HG03565 (cell line): ENCODE measurements at regions not wholly inside any gene's neighbourhood (a gene's known extent, or its start where the extent isn't known, plus 50 kb on each side); places are given as distances from the start of the nearest gene placed in this dataset.
"Not testable (repeated sequence)": the region's sequence is repeated elsewhere in the genome, so short reads cannot be mapped to it uniquely, and the experiment has no call there.

Experiments
- ATAC-seq: cut with Tn5 transposase; IDR thresholded peaks from one replicate; pipeline ENCODE4 v1.9.1; 2021; ENCODE audit warnings: mild to moderate bottlenecking, moderate library complexity; ENCODE audit not compliant: unreplicated experiment

- no peak for ATAC-seq
Measured at GRCh38 chr16:77060614-77061013, 130.4 kb upstream of the MON1B start.

GRCh38 chr16:77062878-77063675 is 127.9 kb upstream of the MON1B start:
- ATAC-seq: no peak

DNA sequence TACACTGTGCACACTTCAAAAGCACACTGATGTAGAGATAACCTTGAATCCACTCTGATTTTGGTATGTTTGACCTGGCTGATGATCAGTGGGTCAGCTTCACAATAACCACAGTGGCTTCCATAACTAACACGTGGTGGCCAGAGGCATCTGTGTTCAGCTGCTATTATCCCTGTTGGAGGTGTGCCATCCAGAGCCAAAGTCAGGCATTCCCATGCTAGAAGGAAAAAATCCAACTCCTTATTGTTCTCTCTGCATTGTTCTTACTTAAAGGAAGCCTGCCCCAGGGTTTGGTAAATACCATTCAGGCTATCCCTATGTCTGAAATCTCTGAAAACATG is 127.3 kb upstream of the MON1B start:
- no peak for ATAC-seq

- ATAC-seq: no peak
Measured at GRCh38 chr16:77064037-77064436, 127.0 kb upstream of the MON1B start.

DNA sequence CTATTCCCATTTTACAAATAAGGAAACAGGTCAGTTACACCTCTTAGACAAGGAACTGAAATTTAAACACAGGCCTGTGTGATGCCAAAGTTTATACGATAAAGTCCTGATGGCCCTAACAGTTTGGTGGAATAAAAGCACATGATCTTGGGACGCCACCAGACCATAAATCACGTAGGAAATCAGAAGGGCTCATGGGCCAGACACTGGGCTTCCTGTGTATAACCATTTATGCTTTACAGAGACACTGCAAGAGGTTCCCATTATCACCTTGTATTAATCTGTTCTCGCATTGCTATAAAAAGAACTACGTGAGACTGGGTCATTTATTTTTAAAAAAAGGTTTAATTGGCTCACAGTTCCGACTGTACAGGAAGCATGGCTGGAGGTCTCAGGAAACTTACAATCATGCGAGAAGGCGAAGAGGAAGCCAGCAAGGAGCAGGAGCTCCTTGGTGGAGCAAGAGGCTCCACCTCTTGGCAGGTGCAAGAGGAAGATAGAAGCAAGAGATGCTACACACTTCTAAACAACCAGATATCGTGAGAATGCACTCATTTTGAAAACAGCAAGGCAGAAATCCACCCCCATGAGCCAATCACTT is 124.0 kb upstream of the MON1B start:
- ATAC-seq: no peak

DNA sequence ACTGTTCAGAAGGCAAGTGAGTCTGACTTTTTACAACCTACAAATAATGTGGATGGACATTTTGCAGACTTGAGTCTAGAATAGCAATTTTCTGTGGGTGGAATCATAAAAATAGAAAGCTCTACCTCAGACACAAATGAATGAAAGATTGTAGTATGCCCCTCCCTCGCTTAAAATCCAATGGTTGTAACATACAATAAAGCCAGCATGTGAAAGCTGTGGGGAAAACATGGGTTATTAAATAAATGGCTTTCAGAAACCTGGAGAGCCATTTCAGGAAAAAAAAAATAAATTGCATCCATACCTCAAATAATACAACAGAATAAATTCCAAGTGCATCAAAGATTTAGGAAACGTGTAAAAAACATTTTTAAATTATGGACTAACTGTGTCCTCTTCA is 123.1 kb upstream of the MON1B start:
- ATAC-seq: no peak

GRCh38 chr16:77068402-77068801 is 122.6 kb upstream of the MON1B start:
- no peak for ATAC-seq

DNA sequence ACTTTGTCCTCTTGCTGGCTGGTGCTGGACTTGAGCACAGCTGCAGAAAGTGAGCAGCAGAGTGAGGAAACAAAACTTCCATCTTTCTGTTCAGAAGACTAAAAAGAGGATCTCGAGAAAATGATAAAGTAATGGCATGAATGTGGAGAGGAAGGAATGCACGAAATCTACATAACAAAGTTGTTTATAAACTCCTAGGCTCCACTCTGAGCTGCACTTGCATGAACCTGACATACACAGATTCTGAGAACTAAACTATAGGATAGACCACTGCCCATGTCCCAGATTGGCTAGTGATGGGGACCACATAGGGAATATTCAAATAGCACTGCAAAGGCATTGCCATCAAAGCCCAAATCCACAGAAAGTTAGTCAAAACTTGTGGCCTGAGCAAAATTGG is 121.1 kb upstream of the MON1B start:
- no peak for ATAC-seq

DNA sequence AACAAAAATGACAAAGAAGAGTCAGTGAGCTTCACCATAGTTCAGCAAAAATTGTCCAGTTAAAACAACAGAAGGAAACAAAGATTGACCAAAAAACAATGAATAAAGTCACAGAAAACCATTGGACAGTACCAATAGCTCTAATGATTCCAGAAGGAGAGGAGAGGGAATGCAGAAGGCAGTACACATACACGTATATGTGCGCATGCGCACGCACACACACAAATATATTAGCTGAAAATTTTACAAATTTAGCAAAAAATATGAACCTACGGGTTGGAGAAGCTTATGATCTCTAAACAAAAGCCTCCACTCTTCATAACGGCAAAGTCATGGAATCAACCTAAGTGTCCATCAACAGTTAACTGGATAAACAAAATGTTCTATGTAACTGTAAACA is 120.3 kb upstream of the MON1B start:
- no peak for ATAC-seq

- no peak for ATAC-seq
Measured at GRCh38 chr16:77076839-77077238, 114.2 kb upstream of the MON1B start.

GRCh38 chr16:77077256-77077922 is 113.6 kb upstream of the MON1B start:
- no peak for ATAC-seq

- no peak for ATAC-seq
Measured at GRCh38 chr16:77085981-77086380, 105.0 kb upstream of the MON1B start.

DNA sequence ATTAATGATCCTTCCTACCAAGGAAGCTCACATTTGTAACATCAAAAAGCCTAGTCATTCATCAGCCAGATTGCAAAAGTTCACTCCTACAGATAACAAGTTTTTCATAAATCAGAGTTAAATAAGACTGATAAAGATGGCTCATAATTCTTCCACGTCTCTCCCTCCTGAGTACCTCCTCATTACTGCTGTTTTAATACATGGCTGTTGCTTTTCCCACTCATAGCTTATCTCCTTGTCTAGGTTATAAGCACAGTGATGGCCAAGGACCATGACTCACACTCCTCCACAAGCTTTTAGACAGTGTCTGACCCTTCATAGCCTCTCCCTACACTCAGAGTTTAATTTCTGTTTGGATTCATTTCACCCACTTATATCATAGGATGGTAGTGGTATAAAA is 100.9 kb upstream of the MON1B start:
- no peak for ATAC-seq

DNA sequence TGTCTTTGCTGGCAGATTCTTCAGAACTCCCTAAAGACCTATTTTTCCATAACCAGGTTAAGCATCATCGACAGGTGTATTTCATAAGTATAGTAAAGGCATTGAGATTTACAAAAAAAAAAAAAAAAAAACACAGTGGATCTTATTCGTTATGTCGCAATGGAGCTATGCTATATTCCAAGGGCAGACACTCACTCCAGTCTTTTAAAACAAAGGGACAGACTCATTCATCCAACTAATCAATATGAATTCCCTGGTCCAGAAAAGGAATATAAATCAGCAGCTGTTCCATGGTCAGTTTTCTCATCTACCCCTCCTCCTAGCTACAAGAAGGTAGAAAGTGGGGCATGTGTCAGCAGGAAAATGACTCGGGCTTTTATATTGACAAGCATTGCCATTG is 97.7 kb upstream of the MON1B start:
- ATAC-seq: no peak

DNA sequence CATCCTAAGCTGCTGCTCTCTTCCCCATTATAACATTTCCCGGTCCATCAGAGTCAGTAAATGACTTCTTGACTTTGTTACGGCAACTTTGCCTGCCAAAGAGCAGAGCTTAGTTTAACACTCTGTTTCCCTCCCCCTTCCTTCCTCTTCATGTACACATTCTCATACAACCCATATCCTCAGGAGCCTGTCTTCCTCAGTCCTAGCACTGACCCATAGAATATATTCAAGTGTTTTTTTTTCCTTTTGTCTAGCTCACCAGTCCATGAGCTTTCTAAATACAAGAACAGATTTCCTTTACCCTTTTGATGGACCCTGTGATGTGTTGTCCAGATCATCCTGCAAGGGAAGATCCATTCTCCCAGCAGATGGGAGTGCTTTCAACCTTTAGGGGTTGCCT is 97.0 kb upstream of the MON1B start:
- no peak for ATAC-seq

- no peak for ATAC-seq
Measured at GRCh38 chr16:77111056-77111565, 79.9 kb upstream of the MON1B start.

DNA sequence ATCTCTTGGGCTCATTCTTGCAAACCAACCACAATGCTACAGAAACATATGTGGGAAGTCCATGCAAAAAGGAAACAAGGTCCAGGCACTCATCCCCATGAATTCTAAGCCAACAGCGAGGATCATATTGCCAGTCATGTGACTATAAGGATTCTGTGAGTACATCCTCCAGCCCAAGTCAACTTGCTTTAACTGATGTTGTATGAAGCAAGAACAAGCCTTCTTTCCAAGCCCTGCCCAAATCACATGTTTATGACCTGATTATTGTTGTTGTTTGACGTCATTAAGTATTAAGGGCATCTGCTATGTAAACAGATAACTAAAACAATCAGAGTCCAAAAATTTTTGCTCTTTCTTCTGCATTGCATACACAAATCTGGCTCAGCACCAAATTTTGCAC is 78.2 kb upstream of the MON1B start:
- no peak for ATAC-seq

GRCh38 chr16:77113835-77114234 is 77.2 kb upstream of the MON1B start:
- no peak for ATAC-seq

DNA sequence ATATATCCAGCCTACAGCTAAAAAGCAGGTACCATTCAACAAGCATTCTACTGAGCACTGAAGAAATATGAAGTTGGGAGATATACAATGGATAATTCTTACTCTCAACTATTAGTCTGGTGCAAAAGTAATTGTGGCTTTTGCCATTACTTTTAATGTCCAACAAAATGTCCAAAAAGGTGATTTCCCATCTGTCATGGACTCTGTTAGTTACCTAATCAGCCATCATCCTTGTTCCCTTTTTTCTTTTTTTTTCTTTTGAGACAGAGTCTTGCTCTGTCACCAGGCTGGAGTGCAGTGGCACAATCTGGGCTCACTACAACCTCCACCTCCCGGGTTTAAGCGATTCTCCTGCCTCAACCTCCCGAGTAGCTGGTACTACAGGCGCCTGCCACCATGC is 76.6 kb upstream of the MON1B start:
- not testable (repeated sequence) for ATAC-seq

DNA sequence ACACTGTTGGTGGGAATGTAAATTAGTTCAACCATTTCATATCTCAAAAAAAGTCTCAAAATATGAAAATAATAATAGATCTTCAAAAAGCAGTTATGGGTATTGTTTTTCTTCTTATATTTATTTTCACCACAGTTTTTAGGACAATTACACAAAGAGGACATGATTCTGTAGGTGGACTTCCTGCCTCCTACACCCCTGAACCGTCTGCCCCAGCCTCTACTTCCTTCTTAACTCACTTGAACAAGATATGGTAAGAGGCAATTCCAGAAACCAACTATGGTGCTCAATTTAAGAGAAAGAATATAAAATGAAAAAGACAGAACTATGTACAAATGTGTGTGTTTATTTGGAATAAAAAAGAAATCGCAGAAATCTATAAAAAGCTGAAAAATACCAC is 74.1 kb upstream of the MON1B start:
- ATAC-seq: no peak

DNA sequence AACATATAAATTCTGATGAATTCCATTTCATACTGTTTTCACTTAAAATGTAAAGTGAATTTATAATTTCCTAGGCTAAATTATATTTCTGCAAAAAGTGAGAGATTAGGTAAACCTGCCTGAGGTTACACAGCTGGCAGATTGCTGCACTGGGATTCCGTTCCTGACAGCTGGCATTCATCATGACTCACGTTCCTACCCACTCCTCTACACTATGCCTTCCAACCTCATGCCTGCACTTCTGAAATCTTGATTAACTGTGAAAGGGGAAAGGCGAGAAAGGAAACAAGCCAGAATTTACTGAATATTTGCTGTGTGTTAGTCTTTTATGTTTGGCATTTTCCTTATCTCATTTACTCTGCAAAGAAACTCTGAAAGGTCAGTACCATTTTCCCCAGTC is 73.3 kb upstream of the MON1B start:
- no peak for ATAC-seq

- ATAC-seq: no peak
Measured at GRCh38 chr16:77131398-77131797, 59.6 kb upstream of the MON1B start.
